Skeletal muscle tissue (tissue), 3 donors: ENCODE measurements at regions not wholly inside any gene's neighbourhood (a gene's known extent, or its start where the extent isn't known, plus 50 kb on each side); places are given as distances from the start of the nearest gene placed in this dataset.
A peak's percentile ranks its signal among the peaks of the same experiment; 100 is the strongest.
"Not testable (repeated sequence)": the region's sequence is repeated elsewhere in the genome, so short reads cannot be mapped to it uniquely, and the experiment has no call there.

ENCODE experiments used
- H3K27ac ChIP-seq: one replicate; pipeline ENCODE4 v1.7.0; 2013; ENCODE audit warnings: mild to moderate bottlenecking, low read depth, low read length, inconsistent platforms
- H3K27me3 ChIP-seq, 3 donors: one replicate each; pipeline ENCODE4 v1.7.0; 2013; ENCODE audit warnings: low read length in 3 of 3; ENCODE audit not compliant: control insufficient read depth in 3 of 3, insufficient read depth in 3 of 3
- H3K36me3 ChIP-seq, 3 donors: one replicate each; pipeline ENCODE4 v1.7.0; 2013; ENCODE audit warnings: low read length in 3 of 3; ENCODE audit not compliant: control insufficient read depth in 3 of 3, insufficient read depth in 3 of 3
- H3K4me1 ChIP-seq, 3 donors: one replicate each; pipeline ENCODE4 v1.7.0; 2013; ENCODE audit warnings: low read length in 3 of 3, mild to moderate bottlenecking in 3 of 3; ENCODE audit not compliant: control insufficient read depth in 3 of 3, insufficient read depth in 3 of 3
- H3K4me3 ChIP-seq, 3 donors: one replicate each; pipeline ENCODE4 v1.7.0; 2013; ENCODE audit warnings: low read length in 3 of 3
- H3K9ac ChIP-seq, 3 donors: one replicate each; pipeline ENCODE4 v1.7.0; 2013; ENCODE audit warnings: low read length in 3 of 3, mild to moderate bottlenecking in 3 of 3, moderate library complexity in 2 of 3, low read depth in 1 of 3
- H3K9me3 ChIP-seq, 3 donors: one replicate each; pipeline ENCODE4 v1.7.0; 2013; ENCODE audit warnings: low read length in 3 of 3; ENCODE audit not compliant: control insufficient read depth in 3 of 3
- donor health status: Osteomylitis.

DNA sequence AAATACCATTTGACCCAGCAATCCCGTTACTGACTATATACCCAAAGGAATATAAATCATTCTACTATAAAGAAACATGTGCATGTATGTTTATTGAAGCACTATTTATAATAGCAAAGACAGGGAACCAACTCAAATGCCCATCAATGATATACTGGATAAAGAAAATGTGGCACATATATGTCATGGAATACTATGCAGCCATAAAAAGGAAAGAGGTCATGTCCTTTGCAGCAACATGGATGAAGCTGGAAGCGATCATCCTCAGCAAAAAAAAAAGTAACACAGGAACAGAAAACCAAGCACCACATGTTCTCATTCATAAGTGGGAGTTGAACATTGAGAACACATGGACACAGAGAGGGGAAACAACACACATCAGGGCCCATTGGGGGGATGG is 99.9 kb upstream of the THUMPD2 start:
- not testable (repeated sequence) for H3K36me3 ChIP-seq, H3K27ac ChIP-seq, H3K9me3 ChIP-seq, H3K4me3 ChIP-seq, H3K27me3 ChIP-seq, H3K9ac ChIP-seq, H3K4me1 ChIP-seq

DNA sequence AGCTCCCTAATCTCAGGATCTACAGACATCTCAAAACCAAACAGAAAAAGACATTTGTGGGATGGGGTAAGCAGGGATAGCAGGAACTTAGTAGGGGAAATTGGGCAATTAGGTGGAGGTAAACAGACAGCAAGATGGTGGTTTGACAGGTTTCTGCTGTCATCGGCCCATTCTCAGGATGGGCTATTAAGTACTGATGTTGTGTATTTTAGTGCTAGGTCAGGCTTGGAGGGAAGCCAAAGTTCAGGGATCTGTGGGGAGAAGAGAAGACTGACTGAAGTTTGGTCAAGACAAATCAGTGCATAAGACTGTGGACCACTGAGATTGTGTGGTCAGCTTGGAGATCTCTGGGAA is 96.8 kb upstream of the THUMPD2 start:
- Histone ChIP-seq H3K27ac (no peak overlapping the region), H3K36me3 (no peaks in the 10 kb centered on the region), H3K9ac (no peak overlapping the region), H3K4me3 (no peak overlapping the region), H3K9me3 (no peaks in the 10 kb centered on the region), H3K27me3 (peaks cover 0 to 7% (median 3%) of the 10 kb centered on the region in 3 donors), H3K4me1 (peaks cover 0 to 5% (median 4%) of the 10 kb centered on the region in 3 donors)

DNA sequence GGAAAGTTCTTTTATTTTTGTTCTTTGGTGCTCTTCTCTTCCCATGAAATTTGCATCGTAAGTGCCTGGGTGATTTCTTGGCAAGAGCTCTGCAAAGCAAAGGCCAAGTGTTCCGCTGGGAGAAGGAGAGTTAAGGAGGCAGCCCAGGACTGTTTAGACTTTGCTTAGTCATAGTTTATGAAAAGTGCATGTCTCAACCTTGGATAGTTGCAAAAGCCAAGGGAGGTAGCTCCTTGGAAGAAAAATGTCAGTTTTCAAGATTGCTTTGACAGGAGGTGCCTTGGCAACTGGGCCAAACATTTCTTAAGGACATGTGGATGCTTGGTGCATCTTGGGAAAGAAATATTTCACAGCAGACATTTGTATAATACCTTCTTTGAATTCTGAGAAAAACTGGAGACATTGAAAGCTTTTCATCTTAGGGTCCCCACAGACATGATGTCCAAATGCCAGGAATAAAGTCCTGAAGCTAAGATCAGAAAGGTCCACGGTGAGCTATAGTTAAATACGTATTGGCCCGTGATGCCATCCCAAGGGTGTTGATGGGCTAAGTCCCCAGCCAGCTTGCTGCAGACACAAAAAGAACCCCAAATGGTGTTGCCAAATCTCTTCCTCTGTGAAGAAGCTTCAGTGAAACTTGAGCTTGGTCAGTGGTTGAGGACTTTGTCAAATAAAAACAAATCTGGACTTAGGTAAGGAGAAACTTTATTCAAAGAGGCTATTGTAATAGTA is 96.3 kb upstream of the THUMPD2 start:
- no peak overlapping the region for H3K9ac ChIP-seq
- peaks cover 0 to 7% (median 4%) of the 10 kb centered on the region in 3 donors for H3K4me1 ChIP-seq
- H3K36me3 ChIP-seq, result no peaks in the 10 kb centered on the region
- peak overlapping the region in 1 of 3 donors; percentile 34 for H3K4me3 ChIP-seq
- H3K9me3 ChIP-seq, result no peaks in the 10 kb centered on the region
- H3K27me3 ChIP-seq, result peaks cover 0 to 7% (median 3%) of the 10 kb centered on the region in 3 donors
- no peak overlapping the region for H3K27ac ChIP-seq

DNA sequence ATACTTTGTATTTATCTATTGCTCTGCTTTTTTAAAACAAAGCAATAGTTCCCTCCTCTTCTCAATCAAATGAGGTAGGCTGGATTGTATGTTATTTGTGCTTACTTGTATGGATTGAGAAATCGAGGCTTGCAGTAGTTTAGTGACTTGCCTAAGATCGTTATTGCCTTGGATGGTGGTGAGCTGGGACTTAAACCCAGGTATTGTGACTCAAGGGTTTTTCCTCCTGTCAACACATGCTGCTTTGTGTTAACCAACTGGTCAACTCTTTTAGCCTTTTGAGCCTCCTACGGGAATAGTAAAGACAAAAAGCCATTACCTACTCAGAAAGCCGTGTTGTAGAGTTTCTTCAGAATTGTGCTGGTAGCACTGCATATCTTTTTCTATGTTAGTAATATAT is 95.2 kb upstream of the THUMPD2 start:
- H3K27ac ChIP-seq, result no peak overlapping the region
- peaks cover 0 to 7% (median 3%) of the 10 kb centered on the region in 3 donors for H3K27me3 ChIP-seq
- no peak overlapping the region for H3K4me3 ChIP-seq
- no peaks in the 10 kb centered on the region for H3K36me3 ChIP-seq
- no peaks in the 10 kb centered on the region for H3K9me3 ChIP-seq
- peaks cover 0 to 7% (median 4%) of the 10 kb centered on the region in 3 donors for H3K4me1 ChIP-seq
- no peak overlapping the region for H3K9ac ChIP-seq

GRCh38 chr2:39873586-39873985 is 94.5 kb upstream of the THUMPD2 start:
- Histone ChIP-seq H3K27me3 (peaks cover 0 to 7% (median 3%) of the 10 kb centered on the region in 3 donors), H3K9ac (no peak overlapping the region)

GRCh38 chr2:39872748-39873147 is 93.7 kb upstream of the THUMPD2 start:
- Histone ChIP-seq H3K27me3 (peaks cover 0 to 7% (median 3%) of the 10 kb centered on the region in 3 donors), H3K4me3 (no peak overlapping the region), H3K9me3 (no peaks in the 10 kb centered on the region), H3K27ac (no peak overlapping the region), H3K4me1 (peaks cover 0 to 7% (median 4%) of the 10 kb centered on the region in 3 donors), H3K9ac (no peak overlapping the region), H3K36me3 (no peaks in the 10 kb centered on the region)

More at GRCh38 chr2:39873586-39873985, 94.5 kb upstream of the THUMPD2 start:
- Histone ChIP-seq H3K4me1 (peaks cover 0 to 7% (median 4%) of the 10 kb centered on the region in 3 donors), H3K36me3 (no peaks in the 10 kb centered on the region), H3K27ac (no peak overlapping the region), H3K9me3 (no peaks in the 10 kb centered on the region), H3K4me3 (no peak overlapping the region)

GRCh38 chr2:39871291-39871761 is 92.3 kb upstream of the THUMPD2 start:
- H3K27ac ChIP-seq, result no peak overlapping the region
- no peaks in the 10 kb centered on the region for H3K36me3 ChIP-seq
- no peak overlapping the region for H3K4me3 ChIP-seq
- H3K9me3 ChIP-seq, result no peaks in the 10 kb centered on the region
- H3K27me3 ChIP-seq, result peaks cover 0 to 7% (median 3%) of the 10 kb centered on the region in 3 donors
- H3K9ac ChIP-seq, result no peak overlapping the region
- peaks cover 0 to 7% (median 4%) of the 10 kb centered on the region in 3 donors for H3K4me1 ChIP-seq

DNA sequence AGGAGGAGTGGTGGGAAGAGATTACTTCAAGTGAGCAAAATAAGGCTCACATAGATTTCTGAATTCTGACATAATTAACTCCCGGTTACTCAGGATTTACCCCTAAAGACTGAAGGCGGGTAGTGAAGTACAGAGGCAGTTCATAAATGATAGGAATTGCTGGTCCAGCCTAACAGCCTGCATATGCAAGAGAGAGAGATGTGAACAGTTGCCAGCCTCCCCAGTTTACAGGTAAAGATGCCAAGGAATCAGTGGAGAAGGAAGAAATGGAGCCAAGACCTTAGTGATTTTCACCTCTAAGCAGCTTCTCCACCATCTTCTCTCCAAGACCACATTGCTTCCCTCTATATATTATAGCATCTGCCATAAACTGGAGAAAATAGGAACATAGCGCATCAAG is 91.8 kb upstream of the THUMPD2 start:
- Histone ChIP-seq H3K27me3 (peaks cover 0 to 7% (median 3%) of the 10 kb centered on the region in 3 donors), H3K9ac (no peak overlapping the region), H3K36me3 (no peaks in the 10 kb centered on the region), H3K4me3 (no peak overlapping the region), H3K4me1 (peaks cover 0 to 7% (median 4%) of the 10 kb centered on the region in 3 donors), H3K27ac (no peak overlapping the region), H3K9me3 (no peaks in the 10 kb centered on the region)

GRCh38 chr2:39867268-39867667 is 88.2 kb upstream of the THUMPD2 start:
- Histone ChIP-seq H3K4me3 (no peak overlapping the region), H3K9ac (no peak overlapping the region)

DNA sequence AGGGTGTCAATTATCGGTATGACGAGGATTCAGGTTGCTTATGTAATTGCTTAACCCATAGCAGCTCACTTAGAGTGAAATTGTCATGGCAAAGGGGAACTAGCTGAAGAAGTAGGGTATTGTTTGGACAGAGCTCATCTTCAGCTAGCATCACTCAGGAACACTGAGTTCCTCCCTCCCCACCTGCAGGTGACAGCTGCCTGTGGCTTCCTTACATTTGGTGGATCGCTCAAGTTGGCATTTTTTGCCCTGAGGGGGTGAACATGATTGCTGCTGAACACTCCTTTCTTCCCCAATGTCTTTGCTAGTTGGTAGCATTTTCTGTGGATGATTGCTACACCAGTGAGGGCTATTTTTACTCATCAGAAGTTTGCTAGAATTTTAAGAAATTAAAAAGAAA is 86.7 kb upstream of the THUMPD2 start:
- no peaks in the 10 kb centered on the region for H3K9me3 ChIP-seq
- no peaks in the 10 kb centered on the region for H3K36me3 ChIP-seq

More at GRCh38 chr2:39867268-39867667, 88.2 kb upstream of the THUMPD2 start:
- Histone ChIP-seq H3K9me3 (no peaks in the 10 kb centered on the region), H3K4me1 (peaks cover 0 to 7% (median 0%) of the 10 kb centered on the region in 3 donors), H3K27ac (no peak overlapping the region), H3K36me3 (no peaks in the 10 kb centered on the region), H3K27me3 (peaks cover 0 to 7% (median 3%) of the 10 kb centered on the region in 3 donors)

More for the DNA sequence above, 86.7 kb upstream of the THUMPD2 start:
- H3K9ac ChIP-seq, result no peak overlapping the region
- no peaks in the 10 kb centered on the region for H3K4me1 ChIP-seq
- no peak overlapping the region for H3K27ac ChIP-seq
- H3K27me3 ChIP-seq, result no peaks in the 10 kb centered on the region
- no peak overlapping the region for H3K4me3 ChIP-seq
